ENCODE measurements at regions not wholly inside any gene's neighbourhood (a gene's known extent, or its start where the extent isn't known, plus 50 kb on each side); places are given as distances from the start of the nearest gene placed in this dataset.

DNA sequence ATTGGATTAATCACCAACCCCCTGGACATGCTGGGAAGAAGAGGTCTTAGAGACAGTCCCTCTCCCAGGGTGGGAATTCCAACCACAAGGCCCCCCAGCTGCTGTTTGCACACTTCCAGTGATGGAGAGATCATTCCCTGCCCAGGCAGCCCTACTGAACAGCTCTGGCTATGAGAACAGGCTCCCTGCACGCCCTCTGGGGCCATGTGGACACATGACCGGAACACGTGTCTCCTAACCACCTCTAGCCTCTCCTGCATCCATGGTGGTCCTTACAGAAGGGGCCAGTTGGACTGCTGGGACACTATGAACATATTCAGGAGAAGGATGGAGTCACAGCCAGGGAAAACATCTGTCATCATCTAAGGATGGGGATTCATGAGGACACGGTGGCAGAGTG, 196.2 kb downstream of the MN1 start:
- TF ChIP-seq, protein P1, sequence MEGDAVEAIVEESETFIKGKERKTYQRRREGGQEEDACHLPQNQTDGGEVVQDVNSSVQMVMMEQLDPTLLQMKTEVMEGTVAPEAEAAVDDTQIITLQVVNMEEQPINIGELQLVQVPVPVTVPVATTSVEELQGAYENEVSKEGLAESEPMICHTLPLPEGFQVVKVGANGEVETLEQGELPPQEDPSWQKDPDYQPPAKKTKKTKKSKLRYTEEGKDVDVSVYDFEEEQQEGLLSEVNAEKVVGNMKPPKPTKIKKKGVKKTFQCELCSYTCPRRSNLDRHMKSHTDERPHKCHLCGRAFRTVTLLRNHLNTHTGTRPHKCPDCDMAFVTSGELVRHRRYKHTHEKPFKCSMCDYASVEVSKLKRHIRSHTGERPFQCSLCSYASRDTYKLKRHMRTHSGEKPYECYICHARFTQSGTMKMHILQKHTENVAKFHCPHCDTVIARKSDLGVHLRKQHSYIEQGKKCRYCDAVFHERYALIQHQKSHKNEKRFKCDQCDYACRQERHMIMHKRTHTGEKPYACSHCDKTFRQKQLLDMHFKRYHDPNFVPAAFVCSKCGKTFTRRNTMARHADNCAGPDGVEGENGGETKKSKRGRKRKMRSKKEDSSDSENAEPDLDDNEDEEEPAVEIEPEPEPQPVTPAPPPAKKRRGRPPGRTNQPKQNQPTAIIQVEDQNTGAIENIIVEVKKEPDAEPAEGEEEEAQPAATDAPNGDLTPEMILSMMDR (IDR thresholded peaks at IDR 0.05) = no peak
- TF ChIP-seq POLR2A (IDR thresholded peaks at IDR 0.05) = no peak

All from prostate gland (tissue), 2 donors.